ENCODE measurements at regions not wholly inside any gene's neighbourhood (a gene's known extent, or its start where the extent isn't known, plus 50 kb on each side); places are given as distances from the start of the nearest gene placed in this dataset.

DNA sequence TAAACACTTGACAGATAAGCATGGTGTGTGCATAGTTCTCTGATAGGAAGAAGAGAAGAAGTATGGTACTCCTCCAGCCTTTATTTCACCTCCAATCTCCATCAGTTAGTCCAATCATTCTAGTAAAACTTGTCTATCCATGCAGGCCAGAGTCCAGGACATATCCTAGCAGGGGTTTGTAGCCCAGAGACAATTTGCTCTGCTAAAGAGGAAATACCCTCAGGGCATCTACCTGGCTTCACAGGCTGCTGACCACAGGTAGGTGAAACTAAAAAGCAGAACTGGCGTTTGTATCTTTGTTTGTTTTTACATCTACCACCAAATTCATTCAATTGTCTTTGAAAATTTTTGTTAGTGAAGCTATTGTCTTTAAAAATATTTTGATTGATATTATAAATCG, 717.6 kb downstream of the FSCB start:
- no peak overlapping the region for H2BK15ac ChIP-seq (ENCODE audit: low read depth, low read length)
- TF ChIP-seq MAFK (IDR thresholded peaks at IDR 0.05; ENCODE audit: low read depth, low read length) (no peak), SMC3 (IDR thresholded peaks at IDR 0.05; ENCODE audit: low read depth, low read length) (no peak), BHLHE40 (IDR thresholded peaks at IDR 0.05; ENCODE audit: low read depth, low read length) (no peak), RFX5 (IDR thresholded peaks at IDR 0.05; ENCODE audit: low read depth, low read length) (no peak), RCOR1 (IDR thresholded peaks at IDR 0.05; ENCODE audit: insufficient replicate concordance, low read length) (no peak), FOS (IDR thresholded peaks at IDR 0.05; ENCODE audit: low read depth, low read length) (no peak), NFE2L2 (IDR thresholded peaks at IDR 0.05; ENCODE audit: low read depth, low read length) (no peak), CHD1 (IDR thresholded peaks at IDR 0.05; ENCODE audit: low read depth, low read length) (no peak), MAZ (IDR thresholded peaks at IDR 0.05; ENCODE audit: borderline replicate concordance, low read depth, low read length) (no peak), RAD21 (IDR thresholded peaks at IDR 0.05; ENCODE audit: low read length) (no peak)
- TF ChIP-seq, protein P1, sequence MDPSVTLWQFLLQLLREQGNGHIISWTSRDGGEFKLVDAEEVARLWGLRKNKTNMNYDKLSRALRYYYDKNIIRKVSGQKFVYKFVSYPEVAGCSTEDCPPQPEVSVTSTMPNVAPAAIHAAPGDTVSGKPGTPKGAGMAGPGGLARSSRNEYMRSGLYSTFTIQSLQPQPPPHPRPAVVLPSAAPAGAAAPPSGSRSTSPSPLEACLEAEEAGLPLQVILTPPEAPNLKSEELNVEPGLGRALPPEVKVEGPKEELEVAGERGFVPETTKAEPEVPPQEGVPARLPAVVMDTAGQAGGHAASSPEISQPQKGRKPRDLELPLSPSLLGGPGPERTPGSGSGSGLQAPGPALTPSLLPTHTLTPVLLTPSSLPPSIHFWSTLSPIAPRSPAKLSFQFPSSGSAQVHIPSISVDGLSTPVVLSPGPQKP (IDR thresholded peaks at IDR 0.05; ENCODE audit: borderline replicate concordance, low read depth, low read length) = no peak
- TF ChIP-seq, protein P2, sequence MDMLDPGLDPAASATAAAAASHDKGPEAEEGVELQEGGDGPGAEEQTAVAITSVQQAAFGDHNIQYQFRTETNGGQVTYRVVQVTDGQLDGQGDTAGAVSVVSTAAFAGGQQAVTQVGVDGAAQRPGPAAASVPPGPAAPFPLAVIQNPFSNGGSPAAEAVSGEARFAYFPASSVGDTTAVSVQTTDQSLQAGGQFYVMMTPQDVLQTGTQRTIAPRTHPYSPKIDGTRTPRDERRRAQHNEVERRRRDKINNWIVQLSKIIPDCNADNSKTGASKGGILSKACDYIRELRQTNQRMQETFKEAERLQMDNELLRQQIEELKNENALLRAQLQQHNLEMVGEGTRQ (IDR thresholded peaks at IDR 0.05; ENCODE audit: low read depth, low read length) = no peak
- TF ChIP-seq, protein P3, sequence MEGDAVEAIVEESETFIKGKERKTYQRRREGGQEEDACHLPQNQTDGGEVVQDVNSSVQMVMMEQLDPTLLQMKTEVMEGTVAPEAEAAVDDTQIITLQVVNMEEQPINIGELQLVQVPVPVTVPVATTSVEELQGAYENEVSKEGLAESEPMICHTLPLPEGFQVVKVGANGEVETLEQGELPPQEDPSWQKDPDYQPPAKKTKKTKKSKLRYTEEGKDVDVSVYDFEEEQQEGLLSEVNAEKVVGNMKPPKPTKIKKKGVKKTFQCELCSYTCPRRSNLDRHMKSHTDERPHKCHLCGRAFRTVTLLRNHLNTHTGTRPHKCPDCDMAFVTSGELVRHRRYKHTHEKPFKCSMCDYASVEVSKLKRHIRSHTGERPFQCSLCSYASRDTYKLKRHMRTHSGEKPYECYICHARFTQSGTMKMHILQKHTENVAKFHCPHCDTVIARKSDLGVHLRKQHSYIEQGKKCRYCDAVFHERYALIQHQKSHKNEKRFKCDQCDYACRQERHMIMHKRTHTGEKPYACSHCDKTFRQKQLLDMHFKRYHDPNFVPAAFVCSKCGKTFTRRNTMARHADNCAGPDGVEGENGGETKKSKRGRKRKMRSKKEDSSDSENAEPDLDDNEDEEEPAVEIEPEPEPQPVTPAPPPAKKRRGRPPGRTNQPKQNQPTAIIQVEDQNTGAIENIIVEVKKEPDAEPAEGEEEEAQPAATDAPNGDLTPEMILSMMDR (conservative IDR thresholded peaks at IDR 0.05; ENCODE audit: low read depth, low read length) = no peak
- H3K4me1 ChIP-seq (ENCODE audit: control insufficient read depth, insufficient read depth, low read length) = no peaks in the 10 kb centered on the region
- H2AK9ac ChIP-seq (replicated peaks; ENCODE audit: low read depth, low read length, poor library complexity) = no peak overlapping the region
- no peak overlapping the region for H2BK5ac ChIP-seq (ENCODE audit: low read depth, low read length, poor library complexity, severe bottlenecking)
- H4K91ac ChIP-seq (ENCODE audit: insufficient read depth, low read depth, low read length) = no peak overlapping the region
- H2BK20ac ChIP-seq (ENCODE audit: low read depth, low read length) = no peak overlapping the region
- H3K4ac ChIP-seq (ENCODE audit: low read depth, low read length) = no peak overlapping the region
- no peak overlapping the region for H2AK5ac ChIP-seq (ENCODE audit: low read depth, low read length)
- in situ Hi-C loops (cut with MboI; ENCODE audit: low sequenced_read_pairs) = no loop called here
- no peak overlapping the region for H4K8ac ChIP-seq (ENCODE audit: low read depth in 2 of 2, low read length in 2 of 2)
- no peak overlapping the region for H3K23ac ChIP-seq (ENCODE audit: low read depth, low read length)
- H4K5ac ChIP-seq (ENCODE audit: low read depth, low read length) = no peak overlapping the region
- H2BK120ac ChIP-seq (ENCODE audit: low read depth, low read length) = no peak overlapping the region
- no peak for DNase-seq
- ATAC-seq (ENCODE audit: low read depth) = no peak
- no TSS peak for BruUV-seq (replicated peaks)
- H3K9me1 ChIP-seq (ENCODE audit: insufficient read depth, low read length) = no peaks in the 10 kb centered on the region
- H3K9me3 ChIP-seq (ENCODE audit: control insufficient read depth, insufficient read depth, low read length) = peaks cover 5% of the 10 kb centered on the region; the same call in 1 of the 2 replicates
- no peaks in the 10 kb centered on the region for H3K36me3 ChIP-seq (ENCODE audit: control insufficient read depth, insufficient read depth, low read length)
- ChIA-PET CTCF (no interaction called here), POLR2A (ENCODE audit: unreplicated experiment) (no interaction called here)
- no peaks in the 10 kb centered on the region for H3K27me3 ChIP-seq (ENCODE audit: control insufficient read depth, insufficient read depth, low read length)
- no CpG with 5 or more reads among the region's 2 CpGs for WGBS, 2 experiments (ENCODE audit: extremely low coverage in 2 of 2, insufficient read length in 1 of 2)
- no peaks in the 10 kb centered on the region for H3K79me1 ChIP-seq (ENCODE audit: low read depth in 1 of 2, low read length in 2 of 2)
- H3K18ac ChIP-seq (ENCODE audit: low read depth, low read length) = no peak overlapping the region
- H3K4me2 ChIP-seq (ENCODE audit: low read depth, low read length) = no peak overlapping the region
- H4K20me1 ChIP-seq (ENCODE audit: insufficient read depth, low read length) = no peaks in the 10 kb centered on the region
- dilution Hi-C loops (cut with HindIII; ENCODE audit: low sequenced_read_pairs, unreplicated experiment) = no loop called here
- no peak overlapping the region for H3K14ac ChIP-seq (replicated peaks; ENCODE audit: low read depth, low read length)
- no peak overlapping the region for H2AFZ ChIP-seq (replicated peaks; ENCODE audit: low read length, poor library complexity)
- no peak overlapping the region for H3K9ac ChIP-seq (ENCODE audit: low read depth, low read length)
- H3K4me3 ChIP-seq (ENCODE audit: insufficient read depth, low read depth, low read length) = no peak overlapping the region
- no peak overlapping the region for H3K27ac ChIP-seq (ENCODE audit: insufficient read depth, low read length)
- intact Hi-C loops (cut with micrococcal nuclease) = no loop called here
- H3K56ac ChIP-seq (ENCODE audit: extremely low read depth, insufficient read depth, low read length) = no peak overlapping the region
